CD4-positive, alpha-beta T cell (primary cell): ENCODE measurements at regions not wholly inside any gene's neighbourhood (a gene's known extent, or its start where the extent isn't known, plus 50 kb on each side); places are given as distances from the start of the nearest gene placed in this dataset.

ENCODE experiments used
- ATAC-seq: fragments of 200-7000 bp; cut with Tn5 transposase; one replicate; pipeline ENCODE4 v1.10.0; 2022; ENCODE audit warnings: mild to moderate bottlenecking; ENCODE audit not compliant: poor library complexity
- CTCF ChIA-PET: fragments of 350-600 bp; sonication (Branson Sonifier 250); formaldehyde crosslinking; loops from one replicate; lab custom pipeline; 2021; ENCODE audit warnings: antibody characterized with exemption, inconsistent platforms; lab: Charles Lee
- POLR2A ChIA-PET: fragments of 350-600 bp; sonication (Branson Sonifier 250); formaldehyde crosslinking; loops from one replicate; lab custom pipeline; 2021; ENCODE audit warnings: antibody characterized with exemption, inconsistent platforms; lab: Charles Lee
- DNase-seq, 14 experiments: peaks; one replicate each; pipeline ENCODE4 v3.0.0-alpha.2; 2013 to 2020; ENCODE audit warnings: mixed read lengths in 2 of 14
- H3K27ac ChIP-seq, 2 donors: one replicate each; pipeline versions ENCODE4 v1.5.1 to v1.7.0; 2013; ENCODE audit warnings: low read length in 2 of 2, low read depth in 1 of 2, mild to moderate bottlenecking in 1 of 2
- H3K27me3 ChIP-seq, 2 experiments: 1 replicate in 1 of 2; 2 replicates in 1 of 2; pipeline versions ENCODE4 v1.6.1 to v1.7.0; 2013; ENCODE audit warnings: low read length in 2 of 2, control low read depth in 1 of 2, mild to moderate bottlenecking in 1 of 2, moderate library complexity in 1 of 2; ENCODE audit not compliant: insufficient read depth in 2 of 2, control insufficient read depth in 1 of 2
- H3K36me3 ChIP-seq: one replicate; pipeline ENCODE4 v1.6.1; 2013; ENCODE audit warnings: low read length, control low read depth; ENCODE audit not compliant: insufficient read depth
- H3K4me1 ChIP-seq: one replicate; pipeline ENCODE4 v1.6.1; 2013; ENCODE audit warnings: low read length, control low read depth; ENCODE audit not compliant: insufficient read depth
- H3K4me3 ChIP-seq: one replicate; pipeline ENCODE4 v1.5.1; 2013; ENCODE audit warnings: mild to moderate bottlenecking, low read length, moderate library complexity
- H3K9me3 ChIP-seq, 2 experiments: 1 replicate in 1 of 2; 2 replicates in 1 of 2; pipeline versions ENCODE4 v1.6.1 to v1.7.0; 2013; ENCODE audit warnings: low read length in 2 of 2, mild to moderate bottlenecking in 2 of 2, control low read depth in 1 of 2, moderate library complexity in 1 of 2; ENCODE audit not compliant: control insufficient read depth in 1 of 2, insufficient read depth in 1 of 2
- H3K27ac Mint-ChIP-seq: one replicate; pipeline ENCODE4 v1.8.0; 2020; ENCODE audit warnings: mixed read lengths
- H3K27me3 Mint-ChIP-seq: one replicate; pipeline ENCODE4 v1.8.0; 2021; ENCODE audit warnings: mixed read lengths
- H3K36me3 Mint-ChIP-seq: one replicate; pipeline ENCODE4 v1.8.0; 2021; ENCODE audit warnings: low read depth, mixed read lengths
- H3K4me1 Mint-ChIP-seq: one replicate; pipeline ENCODE4 v1.8.0; 2021; ENCODE audit warnings: low read depth, mixed read lengths
- H3K4me3 Mint-ChIP-seq: one replicate; pipeline ENCODE4 v1.8.0; 2020; ENCODE audit warnings: mild to moderate bottlenecking, mixed read lengths
- H3K9me3 Mint-ChIP-seq: one replicate; pipeline ENCODE4 v1.8.0; 2020; ENCODE audit warnings: mixed read lengths
- intact Hi-C, 2 experiments: fragments of 100-400 bp; cut with DNase I in 1 of 2; cut with micrococcal nuclease in 1 of 2; formaldehyde crosslinking; loops; one replicate each; pipeline versions ENCODE4 v1.15.1 to v1.9.0; 2023 to 2025; cut with DNase I, micrococcal nuclease
- TF ChIP-seq, protein P1 (sequence below): fragments of 200-600 bp; IDR thresholded peaks from one replicate; pipeline ENCODE4 v1.8.0; 2022; ENCODE audit warnings: antibody characterized with exemption, mild to moderate bottlenecking

DNA sequence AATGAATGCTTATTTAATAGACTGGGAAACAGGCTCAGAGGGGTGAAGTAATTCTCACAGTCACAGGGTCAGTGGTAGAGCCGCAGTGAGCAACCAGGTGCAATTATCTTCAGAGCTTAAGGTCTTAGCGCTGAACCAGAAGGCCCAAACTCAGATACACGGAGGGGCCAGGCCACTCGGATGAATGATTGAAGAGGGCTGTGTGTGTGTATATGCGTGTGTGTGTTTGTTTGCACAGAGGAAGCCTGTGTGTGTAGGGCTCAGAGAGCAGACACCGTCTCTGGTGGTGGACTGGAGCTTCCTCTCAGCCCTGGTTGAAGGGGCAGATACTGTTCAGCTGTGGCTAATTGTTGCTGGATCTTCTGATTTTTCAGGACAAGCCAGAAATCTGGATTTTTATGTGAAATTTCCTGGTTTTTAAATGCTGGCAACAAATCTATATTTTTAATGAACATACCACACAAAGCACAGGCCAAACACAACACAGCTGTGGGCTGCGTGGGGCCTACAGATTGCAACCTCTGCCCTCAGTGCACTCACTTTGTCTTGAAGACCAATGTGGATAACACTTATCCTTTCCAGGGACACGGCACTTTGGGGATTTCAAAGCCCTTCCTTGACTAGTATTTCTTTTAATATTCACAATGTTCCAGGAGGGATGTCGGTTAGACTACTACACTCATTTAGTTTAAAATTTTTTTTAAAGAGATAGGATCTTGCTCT is 94.5 kb upstream of the NRXN3 start:
- H3K9me3 Mint-ChIP-seq: no peaks in the 10 kb centered on the region
- H3K27me3 ChIP-seq: no peaks in the 10 kb centered on the region
- no peak overlapping the region for H3K4me3 Mint-ChIP-seq
- H3K27ac ChIP-seq: no peak overlapping the region
- H3K36me3 ChIP-seq: no peaks in the 10 kb centered on the region
- intact Hi-C loops: no loop called here
- H3K27me3 Mint-ChIP-seq: peaks cover 4% of the 10 kb centered on the region
- ATAC-seq (no peak), DNase-seq (no peak)
- ChIA-PET CTCF (no interaction called here), POLR2A (no interaction called here)
- H3K4me3 ChIP-seq: no peak overlapping the region
- no peak overlapping the region for H3K27ac Mint-ChIP-seq
- no peaks in the 10 kb centered on the region for H3K4me1 Mint-ChIP-seq
- H3K4me1 ChIP-seq: no peaks in the 10 kb centered on the region
- TF ChIP-seq, protein P1, sequence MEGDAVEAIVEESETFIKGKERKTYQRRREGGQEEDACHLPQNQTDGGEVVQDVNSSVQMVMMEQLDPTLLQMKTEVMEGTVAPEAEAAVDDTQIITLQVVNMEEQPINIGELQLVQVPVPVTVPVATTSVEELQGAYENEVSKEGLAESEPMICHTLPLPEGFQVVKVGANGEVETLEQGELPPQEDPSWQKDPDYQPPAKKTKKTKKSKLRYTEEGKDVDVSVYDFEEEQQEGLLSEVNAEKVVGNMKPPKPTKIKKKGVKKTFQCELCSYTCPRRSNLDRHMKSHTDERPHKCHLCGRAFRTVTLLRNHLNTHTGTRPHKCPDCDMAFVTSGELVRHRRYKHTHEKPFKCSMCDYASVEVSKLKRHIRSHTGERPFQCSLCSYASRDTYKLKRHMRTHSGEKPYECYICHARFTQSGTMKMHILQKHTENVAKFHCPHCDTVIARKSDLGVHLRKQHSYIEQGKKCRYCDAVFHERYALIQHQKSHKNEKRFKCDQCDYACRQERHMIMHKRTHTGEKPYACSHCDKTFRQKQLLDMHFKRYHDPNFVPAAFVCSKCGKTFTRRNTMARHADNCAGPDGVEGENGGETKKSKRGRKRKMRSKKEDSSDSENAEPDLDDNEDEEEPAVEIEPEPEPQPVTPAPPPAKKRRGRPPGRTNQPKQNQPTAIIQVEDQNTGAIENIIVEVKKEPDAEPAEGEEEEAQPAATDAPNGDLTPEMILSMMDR: no peak
- H3K9me3 ChIP-seq: no peaks in the 10 kb centered on the region
- H3K36me3 Mint-ChIP-seq: no peaks in the 10 kb centered on the region

DNA sequence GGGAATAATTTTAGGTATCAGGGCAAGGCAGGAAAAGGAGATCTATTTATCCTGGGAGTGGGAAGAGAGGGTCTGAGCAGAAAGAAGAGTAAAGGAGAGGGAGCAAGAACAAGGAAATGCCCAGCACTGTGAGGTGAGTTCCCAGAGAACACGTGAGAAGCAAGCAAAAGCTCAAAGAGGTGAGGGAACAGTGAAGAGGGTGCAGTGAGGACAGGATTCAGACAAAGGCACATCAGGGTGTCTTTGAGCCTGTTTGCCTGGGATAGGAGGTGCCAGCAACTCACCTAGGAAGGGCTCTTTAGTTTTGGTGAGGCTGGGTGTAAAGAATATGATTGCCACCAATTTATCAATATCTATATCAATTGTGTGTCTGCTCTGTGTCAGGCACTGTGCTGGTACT is 88.9 kb upstream of the NRXN3 start:
- Mint-ChIP-seq H3K36me3 (no peaks in the 10 kb centered on the region), H3K9me3 (no peaks in the 10 kb centered on the region), H3K4me1 (no peaks in the 10 kb centered on the region), H3K27me3 (peaks cover 12% of the 10 kb centered on the region), H3K27ac (no peak overlapping the region), H3K4me3 (no peak overlapping the region)
- Histone ChIP-seq H3K27me3 (peaks cover 0 to 3% of the 10 kb centered on the region in 2 experiments), H3K9me3 (no peaks in the 10 kb centered on the region), H3K4me3 (no peak overlapping the region), H3K27ac (no peak overlapping the region), H3K36me3 (no peaks in the 10 kb centered on the region), H3K4me1 (no peaks in the 10 kb centered on the region)
- intact Hi-C loops: no loop called here
- ChIA-PET POLR2A (no interaction called here), CTCF (no interaction called here)
- no peak for DNase-seq
- TF ChIP-seq, protein P1: no peak
- ATAC-seq: no peak

DNA sequence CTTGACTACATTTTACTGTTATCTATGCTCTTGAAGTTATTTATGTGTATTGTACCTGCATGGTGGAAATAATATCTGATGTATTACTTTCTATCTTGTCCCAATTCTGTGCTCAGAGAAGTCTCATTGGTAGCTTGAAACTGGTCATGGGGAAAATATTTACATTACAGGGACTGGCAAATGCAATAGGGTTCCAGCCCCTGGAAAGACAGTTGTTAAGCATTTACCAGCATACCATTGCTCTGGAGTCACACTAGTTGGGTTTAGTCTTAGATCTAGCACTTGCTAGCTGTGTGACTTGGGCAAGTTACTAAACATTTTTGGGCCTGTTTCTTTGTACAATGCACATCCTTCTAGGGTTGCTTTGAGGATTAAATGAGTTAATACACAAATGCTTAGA is 86.3 kb upstream of the NRXN3 start:
- Histone ChIP-seq H3K4me1 (no peaks in the 10 kb centered on the region), H3K4me3 (no peak overlapping the region), H3K27me3 (peaks cover 0 to 3% of the 10 kb centered on the region in 2 experiments), H3K27ac (no peak overlapping the region), H3K9me3 (no peaks in the 10 kb centered on the region), H3K36me3 (no peaks in the 10 kb centered on the region)
- Mint-ChIP-seq H3K4me3 (no peak overlapping the region), H3K4me1 (no peaks in the 10 kb centered on the region), H3K27me3 (peaks cover 15% of the 10 kb centered on the region), H3K27ac (no peak overlapping the region), H3K36me3 (no peaks in the 10 kb centered on the region), H3K9me3 (no peaks in the 10 kb centered on the region)
- intact Hi-C loops: no loop called here
- POLR2A ChIA-PET: no interaction called here
- TF ChIP-seq, protein P1: no peak
- CTCF ChIA-PET: no interaction called here
- ATAC-seq: no peak
- no peak for DNase-seq
